GM18511 (cell line): ENCODE measurements at regions not wholly inside any gene's neighbourhood (a gene's known extent, or its start where the extent isn't known, plus 50 kb on each side); places are given as distances from the start of the nearest gene placed in this dataset.

Source experiments
- ATAC-seq: cut with Tn5 transposase; IDR thresholded peaks from one replicate; pipeline ENCODE4 v1.9.1; 2021; ENCODE audit warnings: mild to moderate bottlenecking, moderate library complexity; ENCODE audit not compliant: unreplicated experiment

DNA sequence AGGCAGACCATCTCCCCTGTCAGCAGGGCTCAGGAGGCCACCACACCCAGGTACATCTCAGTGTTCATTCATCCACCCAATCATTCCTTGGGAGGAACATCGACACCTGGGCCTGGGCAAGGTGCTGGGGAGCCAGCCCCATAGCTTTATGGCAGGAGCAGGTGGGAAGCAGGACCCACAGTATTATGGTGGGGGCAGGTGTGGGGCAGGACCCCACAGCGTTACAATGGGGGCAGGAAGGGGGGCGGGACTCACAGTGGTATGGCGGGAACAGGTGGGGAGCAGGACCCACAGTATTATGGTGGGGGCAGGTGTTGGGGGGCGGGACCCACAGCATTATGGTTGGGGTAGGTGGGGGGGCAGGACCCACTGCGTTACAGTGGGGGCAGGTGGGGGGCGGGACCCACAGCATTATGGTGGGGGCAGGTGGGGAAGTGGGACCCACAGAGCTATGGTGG is 128.9 kb upstream of the HS6ST1 start:
- no peak for ATAC-seq

- ATAC-seq = no peak
These were observed 129.9 kb upstream of the HS6ST1 start for GRCh38 chr2:128448331-128449225.

GRCh38 chr2:128449226-128450061 is 130.8 kb upstream of the HS6ST1 start:
- no peak for ATAC-seq

- ATAC-seq = no peak
These were observed 131.8 kb upstream of the HS6ST1 start for GRCh38 chr2:128450211-128451024.

GRCh38 chr2:128451084-128452023 is 132.7 kb upstream of the HS6ST1 start:
- ATAC-seq = no peak

GRCh38 chr2:128452024-128452411 is 133.3 kb upstream of the HS6ST1 start:
- no peak for ATAC-seq

DNA sequence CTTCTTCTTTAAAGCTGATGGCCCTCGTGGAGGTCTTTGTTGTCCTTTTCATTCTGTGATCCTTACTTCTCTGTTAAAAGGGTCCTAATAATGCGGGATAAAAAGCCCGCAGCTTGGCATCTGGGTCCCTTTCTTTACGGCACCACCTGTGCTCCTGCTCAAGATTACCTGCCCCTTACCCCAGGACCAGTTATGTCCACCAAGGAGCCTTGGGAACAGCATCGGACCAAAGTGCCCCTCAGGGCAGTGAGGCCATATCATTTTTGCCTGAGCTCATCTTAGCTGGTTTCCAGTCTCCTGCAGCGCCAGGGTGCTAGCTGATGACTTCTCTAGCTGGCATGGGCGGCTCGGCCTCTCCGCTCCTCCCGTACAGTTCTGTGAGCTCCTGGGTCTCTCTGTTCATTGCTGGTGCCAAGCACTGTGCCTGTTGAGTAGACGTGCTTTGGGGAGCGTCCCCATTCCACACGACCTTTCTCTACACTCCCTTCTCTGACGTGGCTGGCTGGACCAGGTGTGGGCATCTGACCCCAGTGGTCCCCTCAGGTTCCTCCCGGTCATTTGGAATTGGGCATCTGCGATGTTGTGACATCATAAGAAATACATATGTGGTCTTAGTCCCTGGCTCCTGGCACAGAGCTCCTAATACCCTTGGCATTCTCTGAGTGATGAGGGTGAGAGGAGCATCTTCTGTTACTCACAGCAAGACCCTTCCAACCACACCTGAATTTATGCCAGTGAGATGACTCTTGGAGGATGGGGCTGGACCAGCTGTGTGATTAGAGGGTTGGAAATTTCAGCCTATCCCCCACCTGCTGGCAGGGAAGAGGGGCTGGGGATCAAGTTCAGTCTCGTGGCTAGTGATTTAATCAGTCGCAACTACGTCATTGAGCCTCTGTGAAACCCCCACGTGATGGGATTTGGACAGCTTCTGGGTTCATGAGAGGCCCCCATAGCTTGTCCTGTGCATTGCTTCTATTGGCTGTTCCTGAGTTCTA is 134.2 kb upstream of the HS6ST1 start:
- ATAC-seq = no peak

- no peak for ATAC-seq
These were observed 136.5 kb upstream of the HS6ST1 start for GRCh38 chr2:128454980-128455720.

DNA sequence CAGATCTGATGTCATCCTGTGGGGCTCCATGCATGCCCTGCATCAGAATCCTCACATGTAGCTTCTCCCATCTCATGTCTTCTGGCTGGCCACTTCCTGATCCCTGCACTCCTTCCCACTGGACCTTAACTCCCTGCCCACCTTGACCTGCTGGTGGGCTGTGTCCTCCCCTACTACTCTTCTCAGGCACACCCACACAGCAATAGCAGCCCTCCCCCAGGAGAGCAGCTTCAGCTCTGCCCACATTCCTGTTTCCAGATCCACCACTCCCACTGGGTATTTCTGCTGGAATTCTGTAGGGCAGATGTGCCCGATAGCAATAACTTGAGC is 137.0 kb upstream of the HS6ST1 start:
- no peak for ATAC-seq

GRCh38 chr2:128456281-128456680 is 137.6 kb upstream of the HS6ST1 start:
- ATAC-seq = no peak

DNA sequence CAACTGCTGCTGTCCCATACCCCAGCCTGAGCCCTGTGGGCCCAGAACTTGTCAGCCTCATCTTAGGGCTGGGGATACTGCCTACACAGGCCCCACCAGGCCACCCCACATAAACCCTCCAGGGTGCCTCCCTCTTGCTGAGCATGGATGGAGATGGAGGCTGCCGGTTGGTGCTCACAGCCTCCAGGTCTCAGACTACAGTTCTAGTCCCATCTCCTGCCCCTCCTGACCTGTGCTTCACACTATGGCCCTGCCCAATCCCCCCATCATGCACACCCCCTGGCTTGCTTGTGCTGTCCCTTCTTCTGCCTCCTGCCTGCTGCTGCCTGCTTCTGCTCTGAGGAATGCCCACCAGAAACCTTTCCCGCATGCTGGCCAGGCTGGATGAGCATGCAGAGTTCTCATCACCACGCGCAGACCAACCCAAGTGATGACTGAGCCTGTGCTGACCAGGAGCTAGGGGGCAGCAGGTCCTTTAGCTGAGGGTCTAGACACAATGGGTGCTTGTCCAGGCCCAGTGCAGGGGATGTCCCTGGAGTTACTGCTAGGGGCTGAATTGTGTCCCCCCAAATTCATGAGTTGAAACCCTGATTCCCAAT is 138.4 kb upstream of the HS6ST1 start:
- no peak for ATAC-seq

DNA sequence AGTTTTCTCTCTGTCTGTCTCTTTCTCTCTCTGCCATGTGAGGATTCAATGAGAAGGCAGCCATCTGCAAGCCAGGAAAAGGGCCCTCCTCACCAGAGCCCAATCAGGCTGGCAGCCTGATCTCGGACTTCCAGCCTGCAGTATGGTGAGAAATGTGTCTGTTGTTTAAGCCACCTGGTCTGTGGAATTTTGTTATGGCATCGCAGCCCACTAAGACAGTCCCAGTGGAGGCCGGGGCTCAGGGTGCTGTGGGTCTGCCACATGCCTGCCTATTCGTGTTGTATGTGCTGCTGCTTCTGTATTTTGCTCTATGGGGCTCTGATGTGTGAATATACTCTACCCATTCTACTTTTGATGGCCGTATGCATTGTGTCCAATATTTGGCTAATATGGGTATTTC is 139.0 kb upstream of the HS6ST1 start:
- no peak for ATAC-seq

DNA sequence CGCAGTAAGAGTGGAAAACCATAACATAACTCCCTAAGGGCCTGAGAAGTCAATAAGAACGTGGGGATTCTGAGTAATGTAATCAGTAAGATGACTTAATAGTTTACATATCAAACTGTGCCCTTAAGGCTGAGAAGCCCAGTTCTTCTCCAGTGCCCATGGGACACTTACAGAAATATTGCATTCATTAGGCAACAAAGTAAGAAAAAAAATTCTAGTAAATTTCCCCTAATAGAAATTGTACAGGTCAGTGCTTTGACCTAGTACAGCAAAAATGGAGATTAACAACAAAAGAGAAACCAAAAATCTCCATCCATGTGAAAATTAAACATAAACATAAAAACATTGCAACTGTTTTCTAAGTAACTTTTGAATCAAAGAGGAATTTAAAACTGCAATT is 139.8 kb upstream of the HS6ST1 start:
- ATAC-seq = no peak

DNA sequence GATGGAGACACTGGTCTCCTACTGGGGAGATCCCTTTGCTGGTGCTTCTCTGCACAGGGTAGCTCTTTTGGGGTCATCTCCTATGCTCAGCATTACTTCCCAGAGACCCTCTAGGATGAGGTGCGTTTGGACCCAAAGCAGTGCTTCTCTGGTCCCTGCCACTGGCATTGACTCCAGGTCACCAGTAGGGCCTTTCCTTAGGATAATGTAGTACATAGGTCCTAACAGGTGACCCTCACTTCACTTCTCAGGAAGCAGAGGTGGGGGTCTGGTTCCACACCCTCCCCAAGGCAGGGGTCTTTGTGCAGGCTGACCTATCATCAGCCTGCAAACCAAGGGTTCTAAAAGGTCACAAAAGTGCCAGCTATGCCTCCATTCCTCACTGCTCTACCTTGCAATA is 145.8 kb upstream of the HS6ST1 start:
- ATAC-seq = no peak

GRCh38 chr2:128465246-128466170 is 146.8 kb upstream of the HS6ST1 start:
- no peak for ATAC-seq

GRCh38 chr2:128466376-128466775 is 147.7 kb upstream of the HS6ST1 start:
- ATAC-seq = no peak

DNA sequence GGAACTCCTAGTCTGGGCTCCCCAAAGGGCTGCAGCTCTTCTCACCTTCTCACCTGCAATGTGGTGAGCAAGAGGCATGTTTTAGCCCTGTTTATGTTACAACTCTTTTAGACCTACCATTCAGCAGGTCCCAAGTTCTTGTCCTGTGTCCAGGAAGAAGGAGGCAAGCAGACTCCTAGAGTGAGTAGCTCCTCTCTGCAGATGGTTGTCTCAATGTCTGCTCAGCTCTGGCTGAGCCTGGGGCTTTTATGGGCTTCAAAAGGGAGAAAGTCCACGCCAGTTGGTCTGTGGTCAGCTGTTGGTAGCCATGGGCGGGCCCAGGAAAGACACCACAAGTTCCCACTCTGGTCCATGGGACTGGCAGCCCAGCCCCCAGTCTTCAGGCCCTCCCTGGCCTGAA is 148.1 kb upstream of the HS6ST1 start:
- no peak for ATAC-seq
